Kidney epithelial cell (primary cell): ENCODE measurements at regions not wholly inside any gene's neighbourhood (a gene's known extent, or its start where the extent isn't known, plus 50 kb on each side); places are given as distances from the start of the nearest gene placed in this dataset.

ENCODE experiments used
- DNase-seq: peaks from one replicate; pipeline ENCODE4 v3.0.0-alpha.2; 2010; ENCODE audit warnings: low read depth
- H3K27me3 ChIP-seq: 2 replicates; pipeline ENCODE4 v1.6.0; 2011; ENCODE audit warnings: low read length; ENCODE audit not compliant: control insufficient read depth, insufficient read depth
- H3K36me3 ChIP-seq: 2 replicates; pipeline ENCODE4 v1.5.1; 2011; ENCODE audit warnings: low read length; ENCODE audit not compliant: control insufficient read depth, insufficient read depth
- H3K4me3 ChIP-seq: 2 replicates; pipeline ENCODE4 v1.5.1; 2011; ENCODE audit warnings: low read depth, mild to moderate bottlenecking, control low read depth, low read length
- TF ChIP-seq, protein P1 (sequence below): IDR thresholded peaks from 2 replicates; pipeline ENCODE4 v1.5.1; 2011; ENCODE audit warnings: mild to moderate bottlenecking, moderate library complexity, low read length, control low read depth, inconsistent platforms; ENCODE audit not compliant: insufficient read depth, poor library complexity, severe bottlenecking

DNA sequence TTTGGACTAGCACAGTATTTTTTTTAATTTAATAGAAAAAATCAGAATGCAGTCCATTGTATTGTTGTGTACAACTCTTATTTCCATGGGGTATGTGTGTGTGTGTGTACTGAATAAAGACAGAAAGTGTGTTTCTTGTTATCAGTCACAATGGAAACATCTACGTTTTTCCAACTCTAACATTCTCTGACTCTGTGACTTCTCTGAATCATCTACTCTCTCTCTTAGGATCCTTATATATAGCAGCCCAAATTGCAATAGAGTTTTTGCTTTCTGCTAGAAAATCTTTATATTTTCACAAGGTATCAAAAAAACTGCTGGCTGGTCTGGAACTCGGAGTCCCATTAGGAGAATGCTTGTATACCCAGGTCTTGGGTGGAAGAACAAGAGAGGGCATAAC lies 138.9 kb upstream of the ARID2 start:
- no peaks in the 10 kb centered on the region for H3K36me3 ChIP-seq
- H3K27me3 ChIP-seq: no peaks in the 10 kb centered on the region
- TF ChIP-seq, protein P1, sequence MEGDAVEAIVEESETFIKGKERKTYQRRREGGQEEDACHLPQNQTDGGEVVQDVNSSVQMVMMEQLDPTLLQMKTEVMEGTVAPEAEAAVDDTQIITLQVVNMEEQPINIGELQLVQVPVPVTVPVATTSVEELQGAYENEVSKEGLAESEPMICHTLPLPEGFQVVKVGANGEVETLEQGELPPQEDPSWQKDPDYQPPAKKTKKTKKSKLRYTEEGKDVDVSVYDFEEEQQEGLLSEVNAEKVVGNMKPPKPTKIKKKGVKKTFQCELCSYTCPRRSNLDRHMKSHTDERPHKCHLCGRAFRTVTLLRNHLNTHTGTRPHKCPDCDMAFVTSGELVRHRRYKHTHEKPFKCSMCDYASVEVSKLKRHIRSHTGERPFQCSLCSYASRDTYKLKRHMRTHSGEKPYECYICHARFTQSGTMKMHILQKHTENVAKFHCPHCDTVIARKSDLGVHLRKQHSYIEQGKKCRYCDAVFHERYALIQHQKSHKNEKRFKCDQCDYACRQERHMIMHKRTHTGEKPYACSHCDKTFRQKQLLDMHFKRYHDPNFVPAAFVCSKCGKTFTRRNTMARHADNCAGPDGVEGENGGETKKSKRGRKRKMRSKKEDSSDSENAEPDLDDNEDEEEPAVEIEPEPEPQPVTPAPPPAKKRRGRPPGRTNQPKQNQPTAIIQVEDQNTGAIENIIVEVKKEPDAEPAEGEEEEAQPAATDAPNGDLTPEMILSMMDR: no peak
- no peak overlapping the region for H3K4me3 ChIP-seq
- no peak for DNase-seq

DNA sequence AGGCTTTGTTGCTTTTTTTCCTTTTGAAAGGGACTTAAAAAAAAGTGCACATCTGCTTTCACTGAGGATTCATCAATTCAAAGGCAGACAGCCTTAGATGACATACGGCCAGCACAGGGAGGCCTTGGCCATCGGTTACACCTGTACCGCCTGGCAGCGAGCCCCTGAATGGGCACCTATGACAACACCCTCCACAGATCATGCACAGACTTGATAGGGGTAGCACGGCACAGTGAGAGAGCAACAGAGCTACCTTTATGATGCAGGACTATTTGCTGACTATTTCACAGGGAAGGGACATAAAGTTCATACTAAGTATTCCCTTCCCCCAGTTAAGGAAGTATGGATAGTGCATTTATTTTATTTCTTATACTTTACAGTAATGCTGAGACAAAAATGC lies 137.9 kb upstream of the ARID2 start:
- no peaks in the 10 kb centered on the region for H3K27me3 ChIP-seq
- H3K4me3 ChIP-seq: no peak overlapping the region
- no peak for DNase-seq
- no peaks in the 10 kb centered on the region for H3K36me3 ChIP-seq
- TF ChIP-seq, protein P1: no peak

DNA sequence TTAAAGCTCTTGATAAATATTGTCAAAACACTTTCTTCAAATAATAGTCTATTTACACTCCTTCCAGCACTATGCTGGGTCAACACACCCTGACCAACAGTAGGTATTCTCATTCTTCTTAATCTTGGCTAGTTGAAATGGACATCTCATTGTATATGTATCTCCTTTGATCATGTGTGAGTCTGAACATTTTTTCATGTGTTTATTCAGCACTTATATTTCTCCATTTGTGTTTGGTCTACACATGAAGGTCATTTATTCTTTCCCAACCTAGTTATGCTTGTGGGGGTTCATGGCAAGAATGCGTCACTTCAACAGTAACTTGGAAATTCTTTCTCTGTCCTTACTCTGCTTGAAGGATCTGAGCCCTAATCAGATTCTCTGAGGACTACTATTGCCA lies 133.1 kb upstream of the ARID2 start:
- Histone ChIP-seq H3K36me3 (no peaks in the 10 kb centered on the region), H3K4me3 (no peak overlapping the region), H3K27me3 (no peaks in the 10 kb centered on the region)
- TF ChIP-seq, protein P1: no peak
- DNase-seq: no peak

DNA sequence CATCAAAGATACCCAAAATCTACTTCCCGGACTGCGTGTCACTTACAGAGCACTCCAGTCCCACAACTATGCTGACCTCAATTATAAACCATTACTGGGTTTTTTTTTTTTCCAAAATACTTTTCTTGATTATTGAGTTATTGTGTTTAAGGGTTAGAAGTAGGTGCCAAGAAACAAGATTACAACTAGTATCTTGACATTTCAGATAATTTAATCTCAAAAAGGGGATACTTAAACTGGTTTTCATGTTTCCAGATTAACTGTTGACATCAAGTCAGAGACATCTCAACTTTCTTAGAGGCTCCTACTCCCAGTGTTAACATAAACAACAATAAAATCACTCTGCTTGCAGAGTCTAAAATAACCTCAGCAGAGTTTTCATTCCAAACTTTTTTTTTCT lies 131.2 kb upstream of the ARID2 start:
- no peak for DNase-seq
- H3K36me3 ChIP-seq: no peaks in the 10 kb centered on the region
- no peak overlapping the region for H3K4me3 ChIP-seq
- no peaks in the 10 kb centered on the region for H3K27me3 ChIP-seq
- TF ChIP-seq, protein P1: no peak

DNA sequence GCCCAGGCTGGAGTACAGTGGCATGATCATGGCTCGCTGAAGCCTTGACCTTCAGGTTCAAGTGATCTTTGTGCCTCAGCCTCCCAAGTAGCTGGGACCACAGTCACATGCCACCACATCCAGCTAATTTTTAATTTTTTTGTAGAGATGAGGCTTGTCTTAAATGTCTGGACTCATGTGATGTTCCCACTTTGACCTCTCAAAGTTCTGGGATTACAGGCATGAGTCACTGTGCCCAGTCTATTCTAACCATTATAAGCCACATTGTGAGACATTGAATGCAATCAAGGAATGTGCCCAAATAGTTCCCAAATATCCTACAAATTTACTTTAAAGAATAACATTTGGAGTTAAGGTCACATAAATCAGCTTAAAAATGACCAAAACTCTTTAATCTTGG lies 130.7 kb upstream of the ARID2 start:
- Histone ChIP-seq H3K27me3 (no peaks in the 10 kb centered on the region), H3K4me3 (no peak overlapping the region), H3K36me3 (no peaks in the 10 kb centered on the region)
- no peak for DNase-seq
- TF ChIP-seq, protein P1: no peak

DNA sequence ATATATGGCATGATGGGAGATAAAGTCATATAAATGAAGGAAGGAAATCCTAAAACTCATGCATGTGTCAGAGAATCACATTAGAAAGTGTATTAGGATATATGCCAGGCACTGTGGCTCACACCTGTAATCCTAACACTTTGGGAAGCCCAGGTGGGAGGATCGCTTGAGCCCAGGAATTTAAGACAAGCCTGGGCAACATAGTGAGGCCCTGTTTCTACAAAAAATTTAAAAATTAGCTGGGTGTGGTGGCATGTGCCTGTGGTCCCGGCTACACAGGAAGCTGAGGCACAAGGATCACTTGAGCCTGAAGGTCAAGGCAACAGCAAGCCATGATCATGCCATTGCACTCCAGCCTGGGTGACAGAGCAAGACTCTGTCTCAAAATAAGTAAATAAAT lies 130.3 kb upstream of the ARID2 start:
- TF ChIP-seq, protein P1: no peak
- H3K27me3 ChIP-seq: no peaks in the 10 kb centered on the region
- DNase-seq: no peak
- H3K36me3 ChIP-seq: no peaks in the 10 kb centered on the region
- H3K4me3 ChIP-seq: no peak overlapping the region
